SK-N-SH (cell line): ENCODE measurements at regions not wholly inside any gene's neighbourhood (a gene's known extent, or its start where the extent isn't known, plus 50 kb on each side); places are given as distances from the start of the nearest gene placed in this dataset.

Source experiments
- CTCF ChIA-PET: fragments of 300-600, 350-600 bp; formaldehyde crosslinking; extraction: SDS; loops from one replicate; lab custom pipeline; 2021; lab: Yijun Ruan, JAX
- POLR2A ChIA-PET: fragments of 350-600 bp; sonication (Branson Sonifier 250); formaldehyde crosslinking; extraction: SDS; loops from one replicate; lab custom pipeline; 2020; ENCODE audit warnings: antibody characterized with exemption, inconsistent platforms; lab: Yijun Ruan, JAX
- DNase-seq: peaks from one replicate; pipeline ENCODE4 v3.0.0; 2012
- H2AFZ ChIP-seq: fragments of 200-600 bp; sonication (generic); 2 replicates; pipeline ENCODE4 v1.8.1; 2016; ENCODE audit warnings: antibody characterized with exemption, mild to moderate bottlenecking, low read depth
- H3F3A ChIP-seq: fragments of 200-600 bp; sonication (generic); replicated peaks from 2 replicates; pipeline ENCODE3; 2016; ENCODE audit warnings: antibody characterized with exemption, mild to moderate bottlenecking; ENCODE audit not compliant: insufficient read depth
- H3K27ac ChIP-seq, 2 experiments: fragments of 200-500 bp in 1 of 2; fragments of 200-600 bp in 1 of 2; sonication (Bioruptor generic) in 1 of 2; sonication (generic), shearing (Covaris generic) in 1 of 2; 2 replicates each; pipeline versions ENCODE4 v1.5.1 to v1.6.1; 2014 to 2016; ENCODE audit warnings: low read depth in 2 of 2, inconsistent platforms in 1 of 2, low read length in 1 of 2, mild to moderate bottlenecking in 1 of 2, mixed read lengths in 1 of 2
- H3K27me3 ChIP-seq: fragments of 200-600 bp; sonication (generic), shearing (Covaris generic); 2 replicates; pipeline ENCODE4 v1.6.1; 2016; ENCODE audit warnings: mixed run types; ENCODE audit not compliant: insufficient read depth
- H3K36me3 ChIP-seq, 2 experiments: fragments of 200-500 bp in 1 of 2; fragments of 200-600 bp in 1 of 2; sonication (Bioruptor generic) in 1 of 2; sonication (generic) in 1 of 2; replicated peaks in 1 of 2; 2 replicates each; pipeline versions ENCODE3 to v1.5.1; 2014 to 2016; ENCODE audit warnings: low read length in 1 of 2, mild to moderate bottlenecking in 1 of 2; ENCODE audit not compliant: insufficient read depth in 2 of 2, control insufficient read depth in 1 of 2
- H3K4me1 ChIP-seq, 2 experiments: fragments of 200-500 bp in 1 of 2; fragments of 200-600 bp in 1 of 2; sonication (Bioruptor generic) in 1 of 2; sonication (generic), shearing (Covaris generic) in 1 of 2; 2 replicates each; pipeline versions ENCODE4 v1.5.1 to v1.6.1; 2014 to 2016; ENCODE audit warnings: low read depth in 1 of 2, low read length in 1 of 2, mixed run types in 1 of 2; ENCODE audit not compliant: insufficient read depth in 2 of 2, control insufficient read depth in 1 of 2
- H3K4me2 ChIP-seq: fragments of 200-600 bp; sonication (generic), shearing (Covaris generic); 2 replicates; pipeline ENCODE4 v1.6.1; 2017; ENCODE audit warnings: mixed run types
- H3K4me3 ChIP-seq, 2 experiments: fragments of 200-500 bp in 1 of 2; fragments of 200-600 bp in 1 of 2; sonication (Bioruptor generic) in 1 of 2; sonication (generic), shearing (Covaris generic) in 1 of 2; 2 replicates each; pipeline versions ENCODE4 v1.5.1 to v1.8.1; 2014 to 2016; ENCODE audit warnings: low read depth in 2 of 2, inconsistent platforms in 1 of 2, low read length in 1 of 2, mild to moderate bottlenecking in 1 of 2, mixed read lengths in 1 of 2, moderate library complexity in 1 of 2
- H3K79me2 ChIP-seq: fragments of 200-600 bp; sonication (generic); 2 replicates; pipeline ENCODE4 v1.8.1; 2017; ENCODE audit warnings: mild to moderate bottlenecking; ENCODE audit not compliant: insufficient read depth
- H3K9ac ChIP-seq: fragments of 200-600 bp; sonication (generic); 2 replicates; pipeline ENCODE4 v1.6.1; 2017; ENCODE audit warnings: mixed run types
- H3K9me2 ChIP-seq: fragments of 200-600 bp; sonication (generic); 2 replicates; pipeline ENCODE4 v1.6.1; 2017; ENCODE audit warnings: mixed run types
- H3K9me3 ChIP-seq: fragments of 200-600 bp; sonication (generic); 2 replicates; pipeline ENCODE4 v1.6.1; 2017; ENCODE audit warnings: mixed run types, mild to moderate bottlenecking, moderate library complexity
- H4K20me1 ChIP-seq: fragments of 200-600 bp; sonication (generic); 2 replicates; pipeline ENCODE4 v1.6.1; 2017; ENCODE audit warnings: mild to moderate bottlenecking, mixed run types; ENCODE audit not compliant: insufficient read depth
- CTCF ChIP-seq: fragments of 200-600 bp; sonication (generic); IDR thresholded peaks from 2 replicates; pipeline ENCODE4 v1.6.1; 2017; ENCODE audit warnings: antibody characterized with exemption, mild to moderate bottlenecking, moderate library complexity
- ELF1 ChIP-seq: IDR thresholded peaks from 2 replicates; pipeline ENCODE4 v1.4.0; 2012
- EP300 ChIP-seq, 2 experiments: IDR thresholded peaks; 2 replicates each; pipeline versions ENCODE4 v1.4.0 to v1.6.1; 2012; ENCODE audit warnings: borderline replicate concordance in 1 of 2, low read depth in 1 of 2, low read length in 1 of 2
- EZH2phosphoT487 ChIP-seq: fragments of 200-600 bp; sonication (generic); IDR thresholded peaks from 2 replicates; pipeline ENCODE4 v1.6.1; 2017; ENCODE audit warnings: low read depth, mixed run types, mild to moderate bottlenecking, antibody characterized with exemption, moderate library complexity, borderline replicate concordance
- FOSL2 ChIP-seq: IDR thresholded peaks from 2 replicates; pipeline ENCODE4 v1.4.0; 2012; ENCODE audit warnings: low read depth, mild to moderate bottlenecking, moderate library complexity, borderline replicate concordance
- FOXM1 ChIP-seq: IDR thresholded peaks from 2 replicates; pipeline ENCODE4 v1.4.0; 2012; ENCODE audit warnings: low read depth, mild to moderate bottlenecking
- GATA2 ChIP-seq: sonication (generic); formaldehyde crosslinking; IDR thresholded peaks from 2 replicates; pipeline ENCODE4 v1.5.0; 2020; ENCODE audit warnings: mild to moderate bottlenecking, missing genetic modification reagents
- JUND ChIP-seq: IDR thresholded peaks from 2 replicates; pipeline ENCODE4 v1.4.0; 2012
- MEF2A ChIP-seq: IDR thresholded peaks from 2 replicates; pipeline ENCODE4 v1.4.0; 2012; ENCODE audit warnings: low read depth, borderline replicate concordance
- MXI1 ChIP-seq: IDR thresholded peaks from 2 replicates; pipeline ENCODE4 v1.6.1; 2012; ENCODE audit warnings: mild to moderate bottlenecking, low read depth, low read length, improper control_type of control experiment
- NFIC ChIP-seq: IDR thresholded peaks from 2 replicates; pipeline ENCODE4 v1.4.0; 2012; ENCODE audit warnings: borderline replicate concordance
- SIN3A ChIP-seq: IDR thresholded peaks from 2 replicates; pipeline ENCODE4 v1.6.1; 2012; ENCODE audit warnings: low read depth, mild to moderate bottlenecking, low read length, moderate library complexity, borderline replicate concordance
- TCF12 ChIP-seq: IDR thresholded peaks from 2 replicates; pipeline ENCODE4 v1.4.0; 2012
- TEAD4 ChIP-seq: IDR thresholded peaks from 2 replicates; pipeline ENCODE4 v1.4.0; 2012; ENCODE audit warnings: mild to moderate bottlenecking, borderline replicate concordance; ENCODE audit not compliant: insufficient read depth
- WGBS: methylation state at CpG from one replicate; pipeline ENCODE4 v1.1.6; 2017; ENCODE audit warnings: low lambda C conversion rate; 5-methylcytosine and 5-hydroxymethylcytosine counted together
- TF ChIP-seq, protein P1 (sequence below): IDR thresholded peaks from 2 replicates; pipeline ENCODE4 v1.4.0; 2012; ENCODE audit warnings: low read depth
- TF ChIP-seq, protein P2 (sequence below): fragments of 150-350 bp; IDR thresholded peaks from 2 replicates; pipeline ENCODE4 v1.6.1; 2017; ENCODE audit warnings: antibody characterized with exemption, low read length, low read depth, borderline replicate concordance
- TF ChIP-seq, protein P3 (sequence below): IDR thresholded peaks from 2 replicates; pipeline ENCODE4 v1.4.0; 2012; ENCODE audit warnings: low read depth, borderline replicate concordance
- TF ChIP-seq, protein P4 (sequence below): fragments of 150-350 bp; IDR thresholded peaks from 2 replicates; pipeline ENCODE4 v1.6.1; 2016; ENCODE audit warnings: mild to moderate bottlenecking, low read depth, low read length

- no peak overlapping the region for H3K9ac ChIP-seq
- H3K4me1 ChIP-seq: peaks cover 0 to 20% of the 10 kb centered on the region in 2 experiments; a peak in 3 of 4 replicates
- no peak overlapping the region for H2AFZ ChIP-seq
- H3K9me2 ChIP-seq: no peaks in the 10 kb centered on the region
- DNase-seq: no peak
- H4K20me1 ChIP-seq: no peaks in the 10 kb centered on the region
- H3K27ac ChIP-seq: no peak overlapping the region
- ChIA-PET POLR2A (no interaction called here), CTCF (no interaction called here)
- no peak overlapping the region for H3K4me2 ChIP-seq
- no peaks in the 10 kb centered on the region for H3K79me2 ChIP-seq
- 57% methylated on average over 2 of the region's 2 CpGs for WGBS
- H3K4me3 ChIP-seq: no peak overlapping the region
- H3F3A ChIP-seq: peaks cover 1% of the 10 kb centered on the region
- 0 out of 2 replicates have a peak, but pooled peaks have one; percentile 17 for TF ChIP-seq FOSL2
- no peak for TF ChIP-seq MEF2A
- TF ChIP-seq, protein P1, sequence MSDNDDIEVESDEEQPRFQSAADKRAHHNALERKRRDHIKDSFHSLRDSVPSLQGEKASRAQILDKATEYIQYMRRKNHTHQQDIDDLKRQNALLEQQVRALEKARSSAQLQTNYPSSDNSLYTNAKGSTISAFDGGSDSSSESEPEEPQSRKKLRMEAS: no peak
- no peak for TF ChIP-seq GATA2 (CRISPR knock-in tag)
- no peak for TF ChIP-seq TEAD4
- TF ChIP-seq FOXM1: no peak
- no peak for TF ChIP-seq CTCF
- TF ChIP-seq ELF1: no peak
- no peaks in the 10 kb centered on the region for H3K36me3 ChIP-seq
- H3K27me3 ChIP-seq: no peaks in the 10 kb centered on the region
- H3K9me3 ChIP-seq: no peaks in the 10 kb centered on the region
These were observed 90.6 kb upstream of the USP24 start for GRCh38 chr1:55305735-55306134.

DNA sequence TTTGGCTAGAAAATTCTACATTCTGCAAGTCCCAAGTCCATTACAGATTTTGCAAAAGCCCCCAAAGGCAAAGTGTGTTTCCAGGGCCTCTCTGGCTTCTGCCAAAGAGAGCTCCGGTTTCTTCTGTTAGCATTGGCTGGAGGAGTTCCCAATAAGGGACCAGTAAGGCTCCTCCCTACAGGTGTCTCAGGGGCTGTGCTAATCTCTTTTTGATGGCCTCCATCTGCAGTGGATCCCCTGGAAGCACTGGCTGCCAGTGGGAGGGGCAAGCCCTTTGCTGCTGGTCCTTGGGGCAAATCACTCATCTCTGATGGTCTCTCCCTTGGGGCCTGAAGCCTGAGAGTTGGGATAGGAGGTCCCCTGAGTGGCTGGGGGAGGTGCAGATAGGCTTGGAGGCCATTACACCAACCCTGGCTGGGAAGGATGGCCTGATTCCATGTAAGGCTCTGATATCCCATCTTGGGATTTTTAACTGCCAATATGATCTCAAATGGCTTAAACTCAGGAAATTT, 89.1 kb upstream of the USP24 start:
- no peaks in the 10 kb centered on the region for H3K27me3 ChIP-seq

More for the DNA sequence above, 89.1 kb upstream of the USP24 start:
- no peaks in the 10 kb centered on the region for H3K36me3 ChIP-seq
- no peaks in the 10 kb centered on the region for H3K9me2 ChIP-seq
- no peaks in the 10 kb centered on the region for H3K79me2 ChIP-seq
- ChIA-PET CTCF (no interaction called here), POLR2A (no interaction called here)
- H3K4me2 ChIP-seq: no peak overlapping the region
- H3K9ac ChIP-seq: no peak overlapping the region
- H4K20me1 ChIP-seq: no peaks in the 10 kb centered on the region
- no peak overlapping the region for H3K27ac ChIP-seq
- H3K9me3 ChIP-seq: no peaks in the 10 kb centered on the region
- TF ChIP-seq, protein P2, sequence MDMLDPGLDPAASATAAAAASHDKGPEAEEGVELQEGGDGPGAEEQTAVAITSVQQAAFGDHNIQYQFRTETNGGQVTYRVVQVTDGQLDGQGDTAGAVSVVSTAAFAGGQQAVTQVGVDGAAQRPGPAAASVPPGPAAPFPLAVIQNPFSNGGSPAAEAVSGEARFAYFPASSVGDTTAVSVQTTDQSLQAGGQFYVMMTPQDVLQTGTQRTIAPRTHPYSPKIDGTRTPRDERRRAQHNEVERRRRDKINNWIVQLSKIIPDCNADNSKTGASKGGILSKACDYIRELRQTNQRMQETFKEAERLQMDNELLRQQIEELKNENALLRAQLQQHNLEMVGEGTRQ: no peak
- TF ChIP-seq EZH2phosphoT487 (no peak), MEF2A (no peak), SIN3A (no peak), ELF1 (no peak), EP300 (IDR thresholded peaks at IDR 0.05; ENCODE audit: borderline replicate concordance in 1 of 2, low read depth in 1 of 2, low read length in 1 of 2) (no peak), TCF12 (no peak), JUND (no peak), MXI1 (no peak), NFIC (no peak)
- TF ChIP-seq, protein P1: no peak
- TF ChIP-seq, protein P3, sequence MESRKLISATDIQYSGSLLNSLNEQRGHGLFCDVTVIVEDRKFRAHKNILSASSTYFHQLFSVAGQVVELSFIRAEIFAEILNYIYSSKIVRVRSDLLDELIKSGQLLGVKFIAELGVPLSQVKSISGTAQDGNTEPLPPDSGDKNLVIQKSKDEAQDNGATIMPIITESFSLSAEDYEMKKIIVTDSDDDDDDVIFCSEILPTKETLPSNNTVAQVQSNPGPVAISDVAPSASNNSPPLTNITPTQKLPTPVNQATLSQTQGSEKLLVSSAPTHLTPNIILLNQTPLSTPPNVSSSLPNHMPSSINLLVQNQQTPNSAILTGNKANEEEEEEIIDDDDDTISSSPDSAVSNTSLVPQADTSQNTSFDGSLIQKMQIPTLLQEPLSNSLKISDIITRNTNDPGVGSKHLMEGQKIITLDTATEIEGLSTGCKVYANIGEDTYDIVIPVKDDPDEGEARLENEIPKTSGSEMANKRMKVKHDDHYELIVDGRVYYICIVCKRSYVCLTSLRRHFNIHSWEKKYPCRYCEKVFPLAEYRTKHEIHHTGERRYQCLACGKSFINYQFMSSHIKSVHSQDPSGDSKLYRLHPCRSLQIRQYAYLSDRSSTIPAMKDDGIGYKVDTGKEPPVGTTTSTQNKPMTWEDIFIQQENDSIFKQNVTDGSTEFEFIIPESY: no peak
- TF ChIP-seq, protein P4, sequence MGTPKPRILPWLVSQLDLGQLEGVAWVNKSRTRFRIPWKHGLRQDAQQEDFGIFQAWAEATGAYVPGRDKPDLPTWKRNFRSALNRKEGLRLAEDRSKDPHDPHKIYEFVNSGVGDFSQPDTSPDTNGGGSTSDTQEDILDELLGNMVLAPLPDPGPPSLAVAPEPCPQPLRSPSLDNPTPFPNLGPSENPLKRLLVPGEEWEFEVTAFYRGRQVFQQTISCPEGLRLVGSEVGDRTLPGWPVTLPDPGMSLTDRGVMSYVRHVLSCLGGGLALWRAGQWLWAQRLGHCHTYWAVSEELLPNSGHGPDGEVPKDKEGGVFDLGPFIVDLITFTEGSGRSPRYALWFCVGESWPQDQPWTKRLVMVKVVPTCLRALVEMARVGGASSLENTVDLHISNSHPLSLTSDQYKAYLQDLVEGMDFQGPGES: no peak
- DNase-seq: no peak
- peaks cover 0 to 12% of the 10 kb centered on the region in 2 experiments; a peak in 1 of 4 replicates for H3K4me1 ChIP-seq
- no peaks in the 10 kb centered on the region for H3F3A ChIP-seq
- WGBS: 54% methylated on average over 1 of the region's 1 CpG
- no peak overlapping the region for H3K4me3 ChIP-seq
- H2AFZ ChIP-seq: no peak overlapping the region
